Progenitor cell of endocrine pancreas (in vitro differentiated cells): ENCODE measurements at regions not wholly inside any gene's neighbourhood (a gene's known extent, or its start where the extent isn't known, plus 50 kb on each side); places are given as distances from the start of the nearest gene placed in this dataset.

Source experiments
- DNase-seq: peaks from one replicate; pipeline ENCODE4 v3.0.0; 2021; ENCODE audit warnings: low spot score; ENCODE audit not compliant: unreplicated experiment
- H3K27ac Mint-ChIP-seq: 2 replicates; pipeline ENCODE4 v1.8.0; 2021; ENCODE audit warnings: mild to moderate bottlenecking, moderate library complexity, mixed read lengths
- H3K27me3 Mint-ChIP-seq: 2 replicates; pipeline ENCODE4 v1.8.0; 2021; ENCODE audit warnings: mixed read lengths
- H3K36me3 Mint-ChIP-seq: 2 replicates; pipeline ENCODE4 v1.8.0; 2022; ENCODE audit warnings: mixed read lengths; ENCODE audit not compliant: insufficient read depth
- H3K4me1 Mint-ChIP-seq: 2 replicates; pipeline ENCODE4 v1.8.0; 2021; ENCODE audit warnings: low read depth, mixed read lengths
- H3K4me3 Mint-ChIP-seq: 2 replicates; pipeline ENCODE4 v1.8.0; 2021; ENCODE audit warnings: low read depth, mild to moderate bottlenecking, moderate library complexity, mixed read lengths
- H3K9me3 Mint-ChIP-seq: 2 replicates; pipeline ENCODE4 v1.8.0; 2021; ENCODE audit warnings: low read depth, mixed read lengths
- CTCF ChIP-seq: fragments of 200-600 bp; sonication (generic); IDR thresholded peaks from one replicate; pipeline ENCODE4 v1.5.0; 2021; ENCODE audit warnings: antibody characterized with exemption, mild to moderate bottlenecking; ENCODE audit not compliant: unreplicated experiment

- Mint-ChIP-seq H3K36me3 (no peaks in the 10 kb centered on the region), H3K4me1 (peaks cover 7% of the 10 kb centered on the region), H3K4me3 (no peak overlapping the region), H3K27ac (no peak overlapping the region), H3K9me3 (no peaks in the 10 kb centered on the region), H3K27me3 (no peaks in the 10 kb centered on the region)
- TF ChIP-seq CTCF: no peak
- no peak for DNase-seq
Measured at GRCh38 chr6:153801917-153802316, 237.1 kb upstream of the OPRM1 start.

- no peak for DNase-seq
- Mint-ChIP-seq H3K27ac (no peak overlapping the region), H3K27me3 (no peaks in the 10 kb centered on the region), H3K4me3 (no peak overlapping the region), H3K36me3 (no peaks in the 10 kb centered on the region), H3K9me3 (no peaks in the 10 kb centered on the region), H3K4me1 (peaks cover 7% of the 10 kb centered on the region)
- no peak for TF ChIP-seq CTCF
Measured at GRCh38 chr6:153800580-153801188, 238.4 kb upstream of the OPRM1 start.

GRCh38 chr6:153790876-153791473 lies 248.1 kb upstream of the OPRM1 start:
- H3K9me3 Mint-ChIP-seq: no peaks in the 10 kb centered on the region

GRCh38 chr6:153790048-153790447 lies 249.0 kb upstream of the OPRM1 start:
- H3K9me3 Mint-ChIP-seq: peaks cover 5% of the 10 kb centered on the region
- H3K4me1 Mint-ChIP-seq: peaks cover 15% of the 10 kb centered on the region
- H3K27ac Mint-ChIP-seq: no peak overlapping the region
- DNase-seq: no peak
- TF ChIP-seq CTCF: no peak
- H3K36me3 Mint-ChIP-seq: no peaks in the 10 kb centered on the region
- no peaks in the 10 kb centered on the region for H3K27me3 Mint-ChIP-seq
- no peak overlapping the region for H3K4me3 Mint-ChIP-seq

More at GRCh38 chr6:153790876-153791473, 248.1 kb upstream of the OPRM1 start:
- no peak for DNase-seq
- no peak overlapping the region for H3K27ac Mint-ChIP-seq
- no peaks in the 10 kb centered on the region for H3K36me3 Mint-ChIP-seq
- H3K4me1 Mint-ChIP-seq: peaks cover 15% of the 10 kb centered on the region
- TF ChIP-seq CTCF: peak; percentile 16
- H3K27me3 Mint-ChIP-seq: no peaks in the 10 kb centered on the region
- H3K4me3 Mint-ChIP-seq: no peak overlapping the region

- no peak for TF ChIP-seq CTCF
- Mint-ChIP-seq H3K4me3 (no peak overlapping the region), H3K9me3 (peaks cover 11% of the 10 kb centered on the region)
Measured at GRCh38 chr6:153787341-153787606, 251.8 kb upstream of the OPRM1 start.

More at GRCh38 chr6:153787341-153787606, 251.8 kb upstream of the OPRM1 start:
- no peak for DNase-seq
- H3K27ac Mint-ChIP-seq: no peak overlapping the region
- no peaks in the 10 kb centered on the region for H3K27me3 Mint-ChIP-seq
- H3K36me3 Mint-ChIP-seq: no peaks in the 10 kb centered on the region
- H3K4me1 Mint-ChIP-seq: peaks cover 11% of the 10 kb centered on the region
